Fibroblast of pulmonary artery (primary cell): ENCODE measurements at regions not wholly inside any gene's neighbourhood (a gene's known extent, or its start where the extent isn't known, plus 50 kb on each side); places are given as distances from the start of the nearest gene placed in this dataset.

Experiments
- DNase-seq: peaks from one replicate; pipeline ENCODE4 v3.0.0-alpha.2; 2010; ENCODE audit warnings: low read depth
- H3K4me3 ChIP-seq: replicated peaks from 2 replicates; pipeline ENCODE4 v1.5.1; 2011; ENCODE audit warnings: low read depth, mild to moderate bottlenecking, control low read depth, low read length, moderate library complexity
- TF ChIP-seq, protein P1 (sequence below): IDR thresholded peaks from 2 replicates; pipeline ENCODE4 v1.5.1; 2011; ENCODE audit warnings: mild to moderate bottlenecking, control low read depth, low read length, inconsistent platforms; ENCODE audit errors: missing control alignments

DNA sequence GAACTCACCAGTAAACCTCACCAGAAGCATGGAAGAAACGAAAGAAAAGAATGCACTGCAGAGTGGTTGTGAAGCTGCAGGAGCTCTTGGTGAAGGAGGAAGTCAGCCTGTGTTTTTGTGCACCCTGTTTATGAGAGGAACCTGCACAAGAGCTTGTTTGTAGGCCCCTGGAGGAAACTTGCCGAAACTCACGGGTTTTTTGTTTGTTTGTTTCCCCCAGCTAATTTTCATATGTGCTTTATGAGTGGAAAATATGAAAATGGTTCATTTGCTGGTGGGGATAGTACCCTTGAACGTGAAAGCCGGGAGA lies 222.7 kb downstream of the C16orf95 start:
- no peak overlapping the region for H3K4me3 ChIP-seq
- DNase-seq: no peak
- TF ChIP-seq, protein P1, sequence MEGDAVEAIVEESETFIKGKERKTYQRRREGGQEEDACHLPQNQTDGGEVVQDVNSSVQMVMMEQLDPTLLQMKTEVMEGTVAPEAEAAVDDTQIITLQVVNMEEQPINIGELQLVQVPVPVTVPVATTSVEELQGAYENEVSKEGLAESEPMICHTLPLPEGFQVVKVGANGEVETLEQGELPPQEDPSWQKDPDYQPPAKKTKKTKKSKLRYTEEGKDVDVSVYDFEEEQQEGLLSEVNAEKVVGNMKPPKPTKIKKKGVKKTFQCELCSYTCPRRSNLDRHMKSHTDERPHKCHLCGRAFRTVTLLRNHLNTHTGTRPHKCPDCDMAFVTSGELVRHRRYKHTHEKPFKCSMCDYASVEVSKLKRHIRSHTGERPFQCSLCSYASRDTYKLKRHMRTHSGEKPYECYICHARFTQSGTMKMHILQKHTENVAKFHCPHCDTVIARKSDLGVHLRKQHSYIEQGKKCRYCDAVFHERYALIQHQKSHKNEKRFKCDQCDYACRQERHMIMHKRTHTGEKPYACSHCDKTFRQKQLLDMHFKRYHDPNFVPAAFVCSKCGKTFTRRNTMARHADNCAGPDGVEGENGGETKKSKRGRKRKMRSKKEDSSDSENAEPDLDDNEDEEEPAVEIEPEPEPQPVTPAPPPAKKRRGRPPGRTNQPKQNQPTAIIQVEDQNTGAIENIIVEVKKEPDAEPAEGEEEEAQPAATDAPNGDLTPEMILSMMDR: no peak

DNA sequence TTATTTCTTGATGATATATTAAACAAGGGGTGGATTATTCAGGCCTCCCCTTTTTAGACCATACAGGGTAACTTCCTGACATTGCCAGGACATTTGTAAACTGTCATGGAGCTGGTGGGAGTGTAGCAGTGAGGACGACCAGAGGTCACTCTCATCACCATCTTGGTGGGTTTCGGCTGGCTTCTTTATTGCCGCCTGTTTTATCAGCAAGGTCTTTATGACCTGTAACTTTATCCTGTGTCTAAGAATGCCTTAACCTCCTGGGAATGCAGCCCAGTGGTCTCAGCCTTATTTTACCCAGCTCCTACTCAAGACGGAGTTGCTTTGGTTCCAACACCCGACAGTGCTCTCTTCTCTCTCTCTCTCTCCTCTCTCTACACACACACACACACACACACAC lies 221.9 kb downstream of the C16orf95 start:
- TF ChIP-seq, protein P1: no peak

DNA sequence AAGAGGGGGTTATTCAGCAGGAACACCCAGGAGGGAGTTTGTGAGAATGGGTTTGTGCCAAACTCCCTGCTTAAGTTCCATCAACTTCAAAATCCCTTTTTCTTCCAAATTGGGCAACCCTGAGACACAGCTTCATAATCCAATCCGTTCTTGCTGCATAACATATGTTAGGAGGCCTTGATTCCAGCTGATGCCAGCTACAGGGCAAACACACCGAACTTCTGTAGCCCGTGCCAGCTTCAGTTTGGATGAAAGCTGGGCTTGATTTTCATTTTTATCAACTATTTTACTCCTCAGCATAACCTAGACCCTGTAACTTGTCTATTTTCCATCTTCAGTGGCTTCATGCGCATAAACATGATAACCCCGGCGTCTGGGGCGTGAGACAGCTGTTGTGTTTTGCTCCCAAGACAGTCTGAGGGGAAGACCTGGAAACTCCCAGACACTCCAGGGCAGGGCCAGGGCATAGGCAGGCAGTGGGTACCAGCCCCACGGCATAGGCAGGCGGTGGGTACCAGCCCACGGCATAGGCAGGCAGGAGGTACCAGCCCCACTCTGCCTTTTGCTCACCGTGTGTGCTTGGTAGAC lies 220.4 kb downstream of the C16orf95 start:
- TF ChIP-seq, protein P1: no peak
- no peak for DNase-seq
- H3K4me3 ChIP-seq: no peak overlapping the region

More for the DNA sequence above, 221.9 kb downstream of the C16orf95 start:
- H3K4me3 ChIP-seq: no peak overlapping the region
- no peak for DNase-seq

DNA sequence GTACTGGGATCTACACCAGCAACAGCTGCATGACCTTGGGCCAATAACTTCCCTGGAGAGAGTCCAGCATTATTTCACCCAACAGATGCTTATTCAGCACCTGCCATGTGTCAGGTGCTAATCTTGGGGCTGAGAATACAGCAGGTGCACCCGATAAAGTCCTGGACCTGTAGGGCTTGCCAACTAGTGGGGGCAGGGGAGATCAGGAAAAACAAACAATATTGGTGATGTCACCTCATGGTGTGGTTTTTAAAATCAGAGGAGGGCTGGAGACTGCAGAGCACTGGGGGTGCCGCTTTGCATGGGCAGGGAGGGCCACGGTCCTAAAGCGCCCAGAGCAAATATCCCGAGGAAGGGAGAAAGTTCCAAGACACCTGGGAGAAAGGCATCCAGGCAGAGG lies 218.8 kb downstream of the C16orf95 start:
- TF ChIP-seq, protein P1: no peak

DNA sequence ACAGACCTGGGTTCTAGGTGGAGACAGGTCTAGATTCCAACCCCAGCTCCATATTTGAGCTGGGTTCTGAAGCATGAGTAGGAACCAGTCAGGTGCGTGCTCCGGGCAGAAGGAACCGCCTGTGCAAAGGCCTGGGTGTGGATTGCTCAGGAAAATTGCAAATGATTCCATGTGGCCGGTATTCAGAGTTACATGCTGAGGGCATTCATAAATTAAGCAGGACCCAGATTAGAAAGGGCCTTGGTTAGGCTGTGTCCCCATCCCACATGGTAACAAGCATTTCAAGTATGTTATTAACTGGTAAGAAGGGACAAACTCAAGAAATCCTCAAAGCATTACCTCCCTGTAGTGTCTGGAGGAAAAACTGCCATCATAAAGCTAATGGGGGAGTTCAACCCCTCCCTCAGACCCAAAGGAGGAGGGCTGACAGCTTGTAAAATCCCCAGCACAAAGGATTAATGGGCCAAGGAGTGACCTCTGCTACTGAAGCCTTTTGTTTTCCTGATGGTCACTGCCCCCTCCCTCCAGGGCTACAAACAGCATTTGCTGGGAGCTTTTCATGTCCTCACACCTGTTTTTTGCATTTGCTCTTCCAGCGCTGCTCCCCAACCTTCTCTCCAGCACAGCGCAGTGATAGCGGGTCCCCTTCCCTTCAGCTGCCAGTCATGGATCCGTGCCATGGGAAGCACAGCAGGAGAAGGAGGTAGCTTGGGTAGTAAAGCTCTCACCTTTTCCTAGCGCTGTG lies 218.0 kb downstream of the C16orf95 start:
- no peak overlapping the region for H3K4me3 ChIP-seq
- TF ChIP-seq, protein P1: no peak
- DNase-seq: no peak

More for the DNA sequence above, 218.8 kb downstream of the C16orf95 start:
- DNase-seq: no peak
- no peak overlapping the region for H3K4me3 ChIP-seq

DNA sequence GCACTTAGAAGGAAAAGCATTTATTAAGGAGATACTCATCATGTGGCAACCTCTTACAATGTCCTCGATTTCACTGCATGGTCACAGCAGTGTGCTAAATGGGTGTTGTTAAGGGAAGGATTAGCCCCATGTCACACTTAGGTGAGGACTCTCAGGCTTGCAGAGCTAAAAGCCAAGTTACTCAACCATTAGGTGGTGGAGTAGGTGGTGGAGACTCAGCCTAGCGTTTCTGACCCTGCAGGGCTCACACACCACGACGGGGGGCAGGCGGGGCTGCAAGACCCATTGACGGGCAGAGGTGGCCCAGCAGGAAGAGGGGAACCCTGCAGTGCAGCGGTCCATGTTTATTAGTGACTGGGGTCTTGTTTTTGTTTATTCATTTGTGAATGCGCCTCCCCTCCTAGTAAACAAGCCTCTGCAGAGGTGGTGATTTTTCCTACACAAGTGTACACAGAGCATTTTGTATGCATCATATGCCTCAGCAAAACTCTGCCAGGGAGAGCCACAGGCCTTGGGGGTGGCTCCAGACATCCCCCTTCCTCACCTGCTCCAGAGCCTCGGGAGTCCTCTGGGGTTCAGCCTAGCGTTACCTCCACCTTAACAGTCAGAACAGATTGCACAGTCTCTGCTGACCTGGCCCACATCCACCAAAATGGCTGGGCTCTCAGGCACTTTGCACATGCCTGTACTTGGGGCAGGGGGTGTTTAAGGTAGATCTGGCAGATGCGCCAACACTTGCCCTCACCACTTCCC lies 216.7 kb downstream of the C16orf95 start:
- DNase-seq: no peak
- TF ChIP-seq, protein P1: no peak
- no peak overlapping the region for H3K4me3 ChIP-seq

- peak; percentile 60 for DNase-seq
- TF ChIP-seq, protein P1: no peak
- H3K4me3 ChIP-seq: no peak overlapping the region
Observed at GRCh38 chr16:87101903-87102302, 215.3 kb downstream of the C16orf95 start.
